HG02885 (cell line): ENCODE measurements at regions not wholly inside any gene's neighbourhood (a gene's known extent, or its start where the extent isn't known, plus 50 kb on each side); places are given as distances from the start of the nearest gene placed in this dataset.

ENCODE experiments used
- ATAC-seq: cut with Tn5 transposase; IDR thresholded peaks from one replicate; pipeline ENCODE4 v1.9.1; 2021; ENCODE audit warnings: mild to moderate bottlenecking; ENCODE audit not compliant: unreplicated experiment, poor library complexity

DNA sequence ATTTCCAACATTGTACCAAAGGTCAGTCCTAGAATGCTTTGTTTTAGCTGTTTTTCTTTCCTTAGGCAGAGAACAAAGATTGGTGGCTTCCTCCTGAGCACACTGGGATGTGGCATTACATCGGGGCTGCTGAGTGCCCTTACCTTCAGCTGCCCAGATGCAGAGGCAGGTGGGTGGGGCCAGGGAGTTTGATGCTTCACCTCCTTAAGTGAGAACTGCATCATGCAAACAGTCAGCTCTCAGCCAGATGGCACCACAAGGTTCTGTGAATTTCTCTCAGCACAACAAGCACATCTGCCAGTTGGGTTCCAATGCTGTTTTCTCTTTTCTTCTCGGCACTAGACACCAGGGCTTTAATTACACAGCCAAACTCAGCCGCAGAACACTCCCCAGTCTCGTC, 87.4 kb upstream of the UBL3 start:
- no peak for ATAC-seq

DNA sequence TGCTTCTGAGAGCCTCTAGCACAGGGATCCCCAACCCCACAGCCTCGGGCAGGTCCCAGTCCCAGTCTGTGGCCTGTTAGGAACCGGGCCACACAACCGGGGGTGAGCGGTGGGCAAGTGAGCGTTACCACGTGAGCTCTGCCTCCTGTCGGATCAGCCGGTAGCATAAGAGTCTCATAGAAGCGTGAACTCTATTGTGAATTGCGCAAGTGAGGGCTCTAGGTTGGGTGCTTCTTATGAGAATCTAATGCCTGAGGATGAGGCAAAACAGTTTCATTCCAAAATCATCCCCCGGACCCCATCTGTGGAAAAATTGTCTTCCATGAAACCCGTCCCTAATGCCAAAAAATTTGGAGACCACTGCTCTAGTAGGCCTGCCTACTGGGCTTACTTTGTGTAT, 87.0 kb upstream of the UBL3 start:
- ATAC-seq, result no peak

DNA sequence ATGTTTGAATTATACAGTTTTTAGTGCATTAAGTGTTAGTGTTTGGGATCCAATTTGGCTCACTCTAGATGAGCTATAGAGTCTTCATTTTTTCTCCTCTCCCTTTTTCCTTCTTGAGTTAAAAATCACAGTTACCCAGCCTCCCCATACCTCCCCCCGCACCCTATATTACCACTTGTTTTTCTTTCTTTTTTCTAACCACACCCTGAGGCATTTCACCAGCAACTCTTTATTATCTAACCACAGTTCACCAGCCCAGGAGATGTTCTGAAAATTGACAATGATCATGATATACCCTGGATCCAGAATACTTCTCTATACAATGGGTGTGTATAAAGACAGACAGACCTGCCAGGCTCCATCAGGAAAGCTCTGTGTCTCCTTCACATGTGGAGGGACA, 86.5 kb upstream of the UBL3 start:
- no peak for ATAC-seq

DNA sequence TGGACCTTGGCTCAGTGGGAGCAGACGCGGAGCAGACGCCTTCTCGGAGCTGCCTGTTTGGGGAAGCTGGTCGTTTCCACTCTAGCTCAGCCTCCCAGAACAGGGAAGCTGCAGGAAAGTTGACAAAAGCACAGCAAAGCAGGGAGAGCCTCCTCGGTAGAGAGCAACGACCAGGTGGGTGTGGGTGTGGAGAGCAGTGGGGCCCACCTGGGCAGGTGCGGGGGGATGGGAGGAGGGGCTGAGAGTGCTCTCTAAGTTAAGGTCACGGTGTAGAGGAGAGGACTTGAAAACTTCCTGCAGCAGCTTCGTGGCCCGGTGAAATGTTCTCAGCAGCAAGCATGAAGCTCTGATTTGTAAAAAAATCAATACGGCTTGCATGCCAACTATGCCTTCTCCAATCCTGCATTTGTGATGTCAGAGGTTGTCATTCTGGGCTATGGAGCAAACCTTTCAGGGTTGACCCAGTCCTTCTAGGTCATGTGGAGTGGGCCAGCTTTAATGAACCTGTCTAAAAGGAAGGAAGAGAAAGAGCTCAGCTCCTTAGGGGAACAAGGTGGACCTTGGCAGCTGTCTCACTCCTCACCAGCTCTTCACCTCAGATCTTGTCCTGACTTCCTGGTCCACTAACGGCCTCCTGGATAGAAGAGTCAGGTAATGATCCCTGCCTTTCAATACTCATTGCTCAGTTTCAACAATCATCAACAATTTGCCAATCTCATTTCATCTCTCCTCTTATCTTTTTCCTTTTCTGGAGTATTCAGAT, 85.8 kb upstream of the UBL3 start:
- no peak for ATAC-seq

DNA sequence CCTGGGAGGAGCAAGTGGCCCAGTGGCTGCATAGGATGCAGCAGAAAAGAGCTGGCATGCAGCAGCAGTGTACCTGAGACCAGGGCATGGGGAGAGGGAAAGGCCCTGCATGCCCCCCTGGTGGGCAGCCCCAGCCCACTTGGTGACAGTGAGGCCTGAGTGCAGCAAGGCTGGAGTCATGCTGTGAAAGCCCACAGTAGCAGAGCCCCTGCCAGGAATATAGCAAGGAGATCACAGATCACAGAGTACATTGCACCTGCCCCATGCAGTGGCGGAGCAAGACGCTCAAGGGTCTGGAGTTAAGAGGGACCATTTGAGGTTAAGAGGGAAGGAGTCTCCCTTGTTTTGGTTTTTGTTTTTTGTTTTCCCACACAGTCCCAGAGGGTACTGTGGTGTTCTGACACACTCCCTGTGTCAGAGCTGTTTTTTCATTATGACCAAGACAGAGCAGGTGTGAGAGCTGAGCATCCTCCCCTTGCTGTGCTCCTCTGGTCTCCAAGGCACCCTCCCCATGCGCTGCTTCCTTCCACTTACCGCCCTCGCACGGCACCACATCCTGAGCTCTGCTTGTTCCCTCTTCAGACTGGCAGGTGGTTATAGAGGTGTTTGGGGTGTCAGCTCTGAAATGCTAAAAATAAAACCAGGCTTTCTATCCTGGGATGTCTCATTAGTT, 85.0 kb upstream of the UBL3 start:
- peak; percentile 94 for ATAC-seq

DNA sequence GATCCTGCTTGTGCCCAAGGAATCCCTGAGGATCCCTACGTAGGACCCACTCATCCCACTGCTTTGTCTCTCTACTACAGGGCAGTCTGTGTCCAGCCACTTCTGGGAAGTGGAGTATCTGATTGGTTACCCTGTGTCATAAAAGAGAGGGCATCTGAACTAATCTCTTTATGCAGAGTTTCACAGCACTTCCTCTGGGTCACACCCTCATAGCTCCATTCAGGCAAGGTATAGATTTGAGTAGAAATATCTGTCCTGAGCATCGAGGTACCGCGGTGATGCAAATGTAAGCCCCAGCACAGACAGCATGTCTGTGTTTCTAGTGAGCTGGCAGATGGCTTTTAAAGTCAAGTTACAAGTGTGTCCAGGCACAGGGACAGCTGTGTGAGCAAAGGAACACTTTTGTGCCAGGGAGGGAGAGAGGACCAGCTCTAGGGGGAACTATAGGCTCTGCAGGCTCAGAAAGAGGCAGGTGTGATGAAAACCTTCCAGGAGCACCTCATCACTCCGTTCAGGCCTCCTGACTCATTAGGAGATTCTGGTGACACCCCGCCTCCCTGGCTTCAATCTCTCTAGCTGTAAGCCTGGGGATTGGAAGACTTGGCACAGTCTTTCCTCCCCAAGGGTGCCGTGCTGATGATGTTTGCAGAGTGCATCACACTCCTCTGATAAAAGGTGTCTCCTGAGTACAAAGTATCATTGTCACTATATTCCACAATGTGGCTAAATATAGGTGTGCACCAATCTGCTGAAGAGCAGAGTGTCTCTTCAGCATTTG, 84.3 kb upstream of the UBL3 start:
- ATAC-seq, result no peak

DNA sequence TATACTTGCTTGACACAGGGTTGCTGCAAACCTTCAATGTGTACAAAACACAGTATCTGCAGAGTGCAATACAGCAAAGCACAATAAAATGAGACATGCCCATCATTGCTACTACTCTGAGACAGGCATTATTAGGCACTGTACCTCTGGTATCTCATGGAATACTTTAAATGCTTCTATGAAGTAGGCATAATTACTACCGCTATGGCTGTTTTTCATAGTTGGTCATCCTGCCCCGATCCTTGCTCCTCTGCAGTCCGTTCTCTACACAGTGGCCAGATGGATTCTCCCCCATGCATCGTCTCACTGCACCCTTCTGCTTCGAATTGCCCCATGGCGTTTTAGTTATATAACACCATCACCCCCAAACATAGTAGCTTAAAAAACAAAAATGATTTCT, 83.0 kb upstream of the UBL3 start:
- no peak for ATAC-seq

DNA sequence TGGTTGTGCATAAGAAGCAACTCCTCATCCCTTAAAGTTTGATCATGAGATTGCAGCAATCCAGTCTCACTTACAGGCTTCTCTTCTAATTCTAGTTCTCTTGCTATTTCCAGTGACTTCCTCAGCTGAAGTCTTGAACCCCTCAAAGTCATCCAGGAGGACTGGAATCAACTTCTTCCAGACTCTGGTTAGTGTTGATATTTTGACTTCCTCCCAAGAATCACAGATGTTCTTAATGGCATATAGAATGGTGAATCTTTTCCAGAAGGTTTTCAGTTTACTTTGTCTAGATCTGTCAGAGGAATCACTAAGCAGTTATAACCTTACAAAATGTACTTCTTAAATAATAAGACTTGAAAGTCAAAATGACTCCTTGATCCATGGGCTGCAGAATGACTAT, 81.3 kb upstream of the UBL3 start:
- no peak for ATAC-seq

DNA sequence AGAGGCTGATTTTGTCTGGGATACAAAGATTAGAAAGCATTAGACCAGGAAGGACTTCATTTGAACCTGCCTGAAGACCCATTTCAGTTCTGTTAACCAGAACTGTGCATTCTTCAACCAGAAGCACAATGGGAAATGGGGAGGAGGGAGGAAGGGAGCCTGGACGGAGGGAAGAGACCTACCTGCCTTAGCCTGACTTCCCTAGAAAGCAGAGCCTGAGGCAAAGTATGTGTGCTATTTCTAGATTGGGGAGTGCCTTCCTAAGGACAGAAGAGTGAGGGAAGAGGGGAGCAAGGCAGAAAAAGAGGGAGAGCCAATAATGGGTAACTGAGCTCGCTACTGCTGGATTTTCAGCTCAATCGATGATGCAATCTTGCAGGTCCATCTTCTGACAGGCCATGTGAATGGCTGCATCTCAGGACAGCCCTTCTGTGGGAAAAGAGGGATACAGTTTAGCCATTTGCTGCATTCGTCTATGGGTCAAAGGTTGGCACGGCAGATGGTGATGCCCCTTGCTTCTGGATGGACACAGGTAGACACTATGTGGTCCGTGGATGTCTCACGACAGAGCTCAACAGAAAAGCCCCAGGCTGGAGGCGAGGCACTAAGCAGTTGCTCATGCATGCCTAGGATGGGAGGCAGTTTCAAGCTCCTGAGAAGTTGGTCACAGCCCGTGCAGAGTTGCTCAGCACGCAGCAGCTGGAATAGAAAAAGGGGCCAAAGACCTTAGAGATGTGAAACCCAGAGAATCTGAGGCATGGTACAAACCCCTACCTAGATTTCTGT, 78.8 kb upstream of the UBL3 start:
- no peak for ATAC-seq

DNA sequence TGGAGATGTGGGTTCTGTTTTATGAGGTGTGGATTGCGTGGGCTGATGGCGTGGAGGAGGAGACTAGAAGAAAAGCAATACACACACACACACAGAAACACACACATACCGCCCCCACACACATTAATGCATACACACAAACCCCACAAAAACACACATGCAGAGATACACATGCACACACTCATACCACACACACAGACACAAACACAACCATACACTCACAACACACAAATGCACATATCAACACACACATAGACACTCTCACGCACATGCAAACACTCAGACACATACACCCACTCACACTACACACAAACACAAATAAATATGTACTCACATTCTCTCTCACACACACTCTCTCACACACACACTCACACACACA, 75.7 kb upstream of the UBL3 start:
- ATAC-seq, result no peak

DNA sequence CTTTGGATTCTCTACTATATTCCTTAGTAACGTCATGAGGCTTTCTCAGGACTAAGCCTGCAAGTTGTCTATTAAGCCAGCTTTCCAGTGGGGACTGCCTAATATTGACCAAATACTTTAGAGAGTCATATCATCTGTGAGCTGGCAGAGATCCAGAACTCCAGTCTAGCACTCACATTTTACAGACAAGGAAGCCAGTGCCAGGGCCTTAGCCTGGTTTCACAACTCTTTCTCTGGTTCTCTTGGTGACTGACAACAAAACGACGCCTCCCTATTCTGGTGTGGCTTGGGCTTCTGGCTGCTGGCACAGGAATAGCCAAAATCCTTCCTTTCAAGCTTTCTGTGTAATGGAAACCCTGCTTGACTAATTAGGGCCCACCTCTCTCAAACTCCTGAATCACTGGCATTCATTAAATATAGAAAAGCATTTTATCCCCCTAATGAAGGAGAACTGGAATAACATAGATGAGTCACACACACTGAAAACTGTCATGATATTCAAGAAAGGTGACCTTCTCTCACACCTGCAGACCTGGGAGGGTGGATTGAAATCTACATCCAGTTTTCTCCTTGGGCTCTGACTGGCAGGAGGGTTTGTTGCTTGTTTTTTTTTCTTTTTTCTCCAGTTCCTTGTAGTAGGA, 75.2 kb upstream of the UBL3 start:
- no peak for ATAC-seq

DNA sequence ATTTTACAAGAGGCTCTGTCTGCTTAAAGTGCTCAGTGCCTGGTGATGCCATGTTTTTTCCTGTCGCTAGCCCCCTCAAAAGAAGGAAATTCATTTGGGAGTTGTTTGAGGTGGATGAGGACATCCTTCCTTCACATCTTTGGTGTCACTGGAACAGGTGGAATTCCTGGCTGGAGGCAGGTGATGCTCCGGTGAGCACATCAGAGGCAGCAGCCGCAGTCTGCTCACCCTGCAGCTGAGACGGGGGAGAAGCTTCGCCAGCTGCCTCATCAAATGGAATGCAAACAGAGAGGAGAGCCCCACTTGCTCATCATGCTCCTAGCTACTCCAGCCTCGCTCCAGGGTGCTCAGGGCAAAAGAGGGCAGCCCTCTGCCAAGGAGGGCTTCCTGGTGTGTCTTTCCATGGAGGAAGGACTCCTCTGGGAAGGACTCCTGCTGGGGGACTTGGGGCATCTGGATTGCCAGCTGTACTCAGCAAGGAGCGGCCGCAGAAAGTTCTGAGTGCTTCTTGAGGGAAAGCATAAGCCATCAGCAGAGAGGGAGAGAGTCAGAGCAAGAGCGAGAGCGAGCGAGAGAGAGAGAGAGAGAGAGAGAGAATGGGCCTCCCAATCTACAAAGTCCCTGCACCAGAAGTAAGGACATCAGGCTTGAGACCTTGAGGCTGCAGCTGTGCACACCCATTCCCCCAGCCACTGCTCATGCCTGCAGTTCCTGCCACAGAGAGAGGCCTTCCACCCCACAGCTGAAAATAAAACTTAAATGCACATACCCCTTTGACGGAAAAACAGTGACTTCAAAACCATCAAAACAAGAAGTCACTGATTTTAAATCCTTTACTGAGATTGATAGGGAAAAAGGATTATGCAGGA, 74.3 kb upstream of the UBL3 start:
- ATAC-seq, result no peak

DNA sequence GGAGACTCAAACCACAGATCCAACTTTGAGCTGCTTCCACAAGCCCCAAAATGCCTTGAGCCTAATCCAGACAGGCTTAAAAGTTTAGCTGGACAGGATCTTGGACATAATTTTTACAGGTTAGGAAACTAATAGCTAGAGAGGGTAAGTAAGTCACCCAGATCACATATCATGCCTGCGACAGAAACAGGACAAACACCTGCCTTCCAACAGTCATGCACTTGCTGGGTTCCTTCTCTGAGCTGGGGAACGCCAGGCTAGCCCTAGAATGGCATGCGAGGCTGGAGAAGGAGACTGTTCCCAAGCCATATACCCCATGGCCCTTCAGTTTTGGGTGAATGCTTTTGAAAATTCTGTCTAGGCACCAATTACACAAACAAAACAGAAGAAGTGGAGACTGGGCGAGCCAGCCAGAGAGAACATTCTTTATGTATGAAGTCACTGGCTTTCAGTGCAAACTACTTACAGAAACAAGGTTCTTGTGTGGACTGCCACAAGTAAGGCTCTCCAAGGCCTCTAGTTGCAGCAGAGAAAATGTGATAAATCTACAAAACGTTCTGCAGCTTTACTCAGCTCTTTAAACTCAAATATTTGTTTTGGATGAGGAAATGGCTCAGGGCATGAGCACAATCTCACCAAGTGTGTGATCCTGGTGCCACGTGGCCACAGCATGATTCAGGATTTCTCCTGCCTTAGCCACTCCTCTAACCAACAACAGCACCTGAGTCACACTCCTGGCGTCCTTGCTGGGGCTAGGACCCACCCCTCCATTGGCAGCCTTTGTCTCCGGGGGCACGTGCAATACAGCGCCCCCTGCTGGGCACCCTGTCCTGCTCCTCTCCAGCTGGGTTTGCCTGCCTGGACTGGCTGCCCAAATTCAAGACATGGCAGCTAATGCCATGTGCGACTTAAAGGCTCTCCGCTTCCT, 73.4 kb upstream of the UBL3 start:
- peak; percentile 66 for ATAC-seq

DNA sequence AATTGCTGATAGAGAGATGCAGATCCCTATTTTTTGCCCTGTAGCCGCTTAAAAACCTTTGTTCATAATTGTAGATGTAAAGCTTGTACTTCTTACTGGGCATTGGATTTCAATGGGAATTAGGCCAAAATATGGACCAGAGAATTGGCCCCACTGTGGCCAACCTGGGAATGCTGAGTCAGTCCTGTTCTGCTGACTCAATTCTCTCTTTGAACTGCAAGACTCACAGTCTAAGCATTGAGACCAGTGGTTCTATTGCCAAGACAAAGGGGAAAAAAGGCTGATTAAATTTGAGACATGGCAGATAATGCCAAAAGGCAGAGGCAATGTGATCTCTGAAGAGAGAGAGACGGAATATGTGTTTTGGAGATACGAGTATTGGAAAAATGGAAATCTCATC, 72.5 kb upstream of the UBL3 start:
- no peak for ATAC-seq

DNA sequence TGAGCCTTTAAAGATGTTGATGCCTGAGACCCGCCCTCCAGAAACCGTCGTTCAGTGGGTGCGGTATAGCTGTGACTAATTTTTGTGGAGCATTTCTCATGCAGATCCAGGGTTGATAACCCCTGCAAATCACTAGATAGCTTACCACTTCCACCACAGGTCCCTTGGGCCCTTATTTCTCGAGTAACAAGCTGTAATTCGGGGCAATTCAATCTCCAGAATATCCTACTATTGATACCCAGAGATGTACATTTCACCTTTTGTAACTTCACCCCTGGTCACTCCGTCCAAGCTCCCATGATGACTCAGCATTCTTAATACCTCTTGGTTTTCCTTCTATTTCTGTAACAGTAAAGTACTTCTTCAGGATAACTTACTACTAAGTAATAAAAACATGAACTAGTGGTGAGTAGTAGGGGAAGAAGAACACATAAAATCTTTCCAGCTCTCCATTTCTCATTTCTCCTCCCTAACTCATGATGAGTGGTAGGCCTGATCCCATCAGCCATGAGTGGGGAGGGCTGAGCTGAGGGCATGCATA, 71.9 kb upstream of the UBL3 start:
- no peak for ATAC-seq

DNA sequence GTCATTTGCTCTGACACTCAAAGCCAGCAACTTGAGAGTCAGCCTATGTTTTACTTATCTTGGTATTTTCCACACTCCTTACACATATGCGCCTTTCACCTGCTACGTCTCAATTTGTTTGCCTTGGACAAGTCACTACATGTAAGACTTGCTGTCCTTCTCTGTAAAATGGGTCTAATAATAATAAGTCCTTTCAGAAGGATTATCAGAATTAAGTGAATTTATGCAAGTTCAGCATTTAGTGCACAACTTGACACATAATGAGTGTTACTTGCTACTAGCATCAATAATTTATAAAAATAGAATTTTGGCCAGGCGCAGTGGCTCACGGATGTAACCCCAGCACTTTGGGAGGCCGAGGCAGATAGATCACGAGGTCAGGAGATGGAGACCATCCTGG, 71.1 kb upstream of the UBL3 start:
- ATAC-seq, result no peak

DNA sequence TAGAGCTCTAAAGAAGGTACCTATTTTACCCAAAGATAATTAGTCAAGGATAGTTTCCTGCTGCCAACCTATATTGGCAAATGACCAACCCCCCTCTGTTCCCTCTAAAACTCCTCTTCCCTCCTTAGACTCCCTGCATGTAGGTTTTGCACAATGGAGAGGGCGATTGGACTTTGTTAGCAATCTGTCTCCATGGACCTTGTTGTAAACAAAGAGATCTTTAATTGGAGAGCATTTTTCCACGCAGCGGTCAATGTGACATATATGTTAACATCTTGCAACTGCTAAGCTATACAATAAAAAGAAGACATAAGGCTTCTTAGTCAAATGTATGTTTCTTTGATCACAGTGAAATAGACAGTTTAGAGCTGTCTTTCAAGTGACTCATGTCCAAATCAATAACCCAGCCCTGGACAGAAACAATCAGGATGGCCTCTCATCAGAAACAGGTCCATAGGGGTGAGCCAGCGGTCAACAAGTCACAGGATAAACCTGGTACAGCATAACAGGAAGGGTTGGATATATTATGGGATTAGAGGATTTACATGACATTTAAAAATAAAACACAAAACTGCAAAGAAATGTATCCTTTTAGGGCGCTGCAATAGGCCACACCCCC, 69.7 kb upstream of the UBL3 start:
- no peak for ATAC-seq

DNA sequence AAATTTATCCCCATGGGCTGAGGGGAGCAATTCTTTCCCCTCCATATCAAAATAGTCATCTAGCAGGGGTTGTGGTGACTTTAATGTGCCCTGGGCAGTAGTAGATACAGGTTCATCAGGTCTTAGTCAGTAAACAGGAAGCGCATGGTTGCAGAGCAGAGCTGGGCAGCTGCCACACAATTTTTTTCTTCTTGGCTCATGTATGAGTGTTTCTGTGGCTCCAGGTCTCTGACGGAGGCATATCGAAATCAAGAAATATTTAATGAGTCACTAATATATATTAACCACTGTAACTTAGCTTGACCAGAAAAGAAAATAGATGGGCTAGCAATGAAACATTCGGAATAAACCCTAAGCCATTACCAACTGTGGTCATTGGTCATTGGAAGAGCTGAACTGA, 68.4 kb upstream of the UBL3 start:
- ATAC-seq, result no peak
